BLaER1 treated with 17β-estradiol and CSF1 and Interleukin-3, amounts not matched to agents 10 nM and 100 nM (cell line): ENCODE measurements at regions not wholly inside any gene's neighbourhood (a gene's known extent, or its start where the extent isn't known, plus 50 kb on each side); places are given as distances from the start of the nearest gene placed in this dataset.
"Not testable (repeated sequence)": the region's sequence is repeated elsewhere in the genome, so short reads cannot be mapped to it uniquely, and the experiment has no call there.

Experiments
- H3K27ac ChIP-seq, 11 experiments: shearing (Covaris generic); formaldehyde crosslinking; 2 replicates each; pipeline ENCODE4 v1.8.1; 2022
- H3K27me3 ChIP-seq, 11 experiments: shearing (Covaris generic); formaldehyde crosslinking; 2 replicates each; pipeline ENCODE4 v1.8.1; 2022
- H3K36me3 ChIP-seq, 11 experiments: shearing (Covaris generic); formaldehyde crosslinking; 2 replicates each; pipeline ENCODE4 v1.8.1; 2022
- H3K4me1 ChIP-seq, 10 experiments: shearing (Covaris generic); formaldehyde crosslinking; 2 replicates each; pipeline ENCODE4 v1.8.1; 2022
- H3K4me2 ChIP-seq, 11 experiments: shearing (Covaris generic); formaldehyde crosslinking; 2 replicates each; pipeline ENCODE4 v1.8.1; 2022
- H3K4me3 ChIP-seq, 10 experiments: shearing (Covaris generic); formaldehyde crosslinking; 2 replicates each; pipeline ENCODE4 v1.8.1; 2022
- H3K9ac ChIP-seq, 11 experiments: shearing (Covaris generic); formaldehyde crosslinking; 2 replicates each; pipeline ENCODE4 v1.8.1; 2022
- H3K9me3 ChIP-seq, 11 experiments: shearing (Covaris generic); formaldehyde crosslinking; replicated peaks in 1 of 11; 2 replicates each; pipeline ENCODE4 v1.8.1; 2022
- H4K20me1 ChIP-seq, 11 experiments: shearing (Covaris generic); formaldehyde crosslinking; 2 replicates each; pipeline ENCODE4 v1.8.1; 2022
- Cebpa-rat ChIP-seq, 11 experiments: shearing (Covaris generic); IDR thresholded peaks; 2 replicates each; pipeline ENCODE4 v1.8.1; 2022

DNA sequence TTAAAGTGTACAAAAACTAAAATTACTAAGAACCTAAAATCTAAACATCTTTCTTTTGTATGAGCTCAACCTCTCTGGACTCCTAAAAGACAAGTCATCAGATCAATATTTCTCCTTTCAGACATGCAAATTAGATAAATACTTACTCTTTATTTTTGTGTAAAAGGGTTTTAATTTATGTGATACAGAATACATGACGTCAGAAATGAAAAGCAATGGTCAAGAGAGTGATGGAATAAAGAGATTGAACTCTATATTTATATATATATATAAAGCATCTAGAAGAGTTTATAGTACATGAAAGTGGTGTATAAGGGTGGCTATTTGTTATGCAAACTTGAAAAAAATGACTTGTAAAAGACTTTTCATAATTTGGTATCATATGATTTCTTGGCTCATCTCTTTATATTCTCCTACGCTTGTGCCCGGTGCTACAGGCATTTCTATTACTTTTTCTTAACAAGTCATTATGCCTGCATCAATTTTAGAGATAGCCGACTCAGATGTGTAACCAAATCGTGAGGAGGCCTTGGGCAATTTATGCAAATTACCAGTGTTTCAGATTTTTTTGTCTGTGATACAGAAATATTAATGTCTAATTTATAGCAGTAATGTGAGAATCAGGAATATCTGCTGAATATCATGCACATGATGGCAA, 186.0 kb upstream of the OLFM3 start:
- H3K36me3 ChIP-seq, result no peaks in the 10 kb centered on the region
- 0 out of 22 replicates have a peak, but pooled peaks cover 0 to 3% (median 0%) of the 10 kb centered on the region in 11 experiments for H3K9me3 ChIP-seq
- H3K4me1 ChIP-seq, result peaks cover 0 to 12% (median 6%) of the 10 kb centered on the region in 10 experiments; a peak in 11 of 20 replicates
- H3K27me3 ChIP-seq, result no peaks in the 10 kb centered on the region
- H3K9ac ChIP-seq, result no peak overlapping the region
- H4K20me1 ChIP-seq, result no peaks in the 10 kb centered on the region
- no peak overlapping the region for H3K27ac ChIP-seq
- H3K4me2 ChIP-seq, result no peak overlapping the region
- H3K4me3 ChIP-seq, result no peak overlapping the region
- no peak for TF ChIP-seq Cebpa-rat (IDR thresholded peaks at IDR 0.05)

DNA sequence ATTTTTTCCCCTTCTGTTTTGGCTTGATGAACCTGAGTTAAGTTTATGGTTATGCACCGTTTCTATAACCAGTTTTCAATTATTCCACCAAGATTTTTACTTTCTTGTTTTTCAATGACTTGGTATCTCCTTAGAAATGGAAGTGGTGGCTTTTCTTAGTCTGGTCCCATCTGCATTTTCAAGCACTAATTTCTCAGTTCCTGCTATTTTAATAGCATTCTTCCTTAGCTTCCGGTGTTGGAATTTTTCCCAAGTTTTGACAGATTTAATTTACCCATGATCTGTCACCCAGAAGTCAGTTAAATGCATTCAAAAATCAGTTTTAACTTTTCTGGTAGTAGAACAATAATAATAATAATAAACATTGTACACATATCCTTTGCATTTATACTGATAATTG, 184.6 kb upstream of the OLFM3 start:
- Histone ChIP-seq H3K36me3 (no peaks in the 10 kb centered on the region), H3K4me2 (no peak overlapping the region), H3K9me3 (0 out of 22 replicates have a peak, but pooled peaks cover 0 to 3% (median 0%) of the 10 kb centered on the region in 11 experiments), H3K4me1 (peaks cover 0 to 12% (median 6%) of the 10 kb centered on the region in 10 experiments; a peak in 11 of 20 replicates), H4K20me1 (no peaks in the 10 kb centered on the region), H3K4me3 (no peak overlapping the region), H3K27me3 (no peaks in the 10 kb centered on the region), H3K9ac (no peak overlapping the region), H3K27ac (no peak overlapping the region)
- no peak for TF ChIP-seq Cebpa-rat (IDR thresholded peaks at IDR 0.05)

DNA sequence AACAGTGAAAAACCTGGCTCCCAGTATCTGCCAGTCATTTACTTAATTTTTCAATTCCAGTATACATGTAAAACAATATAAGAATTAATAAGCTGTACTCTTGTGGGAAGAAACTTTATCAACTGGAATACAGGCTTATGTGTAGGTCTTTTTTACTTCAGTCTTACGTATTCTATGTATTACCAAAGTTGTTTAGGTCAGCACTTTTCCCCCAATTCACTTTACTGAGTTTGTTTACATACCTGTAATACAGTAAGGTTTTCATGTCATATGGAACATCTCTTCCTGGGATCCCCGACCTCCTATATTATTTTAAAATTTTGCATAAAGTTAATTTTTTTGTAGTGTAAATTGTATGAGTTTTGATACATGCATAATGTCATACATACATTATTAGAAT, 181.8 kb upstream of the OLFM3 start:
- no peak overlapping the region for H3K4me2 ChIP-seq
- H4K20me1 ChIP-seq, result no peaks in the 10 kb centered on the region
- H3K9ac ChIP-seq, result no peak overlapping the region
- no peak overlapping the region for H3K4me3 ChIP-seq
- peaks cover 0 to under 1% (median 0%) of the 10 kb centered on the region in 10 experiments; a peak in 3 of 20 replicates for H3K4me1 ChIP-seq
- no peaks in the 10 kb centered on the region for H3K36me3 ChIP-seq
- H3K27me3 ChIP-seq, result no peaks in the 10 kb centered on the region
- H3K9me3 ChIP-seq, result no peaks in the 10 kb centered on the region
- no peak for TF ChIP-seq Cebpa-rat (IDR thresholded peaks at IDR 0.05)
- no peak overlapping the region for H3K27ac ChIP-seq

DNA sequence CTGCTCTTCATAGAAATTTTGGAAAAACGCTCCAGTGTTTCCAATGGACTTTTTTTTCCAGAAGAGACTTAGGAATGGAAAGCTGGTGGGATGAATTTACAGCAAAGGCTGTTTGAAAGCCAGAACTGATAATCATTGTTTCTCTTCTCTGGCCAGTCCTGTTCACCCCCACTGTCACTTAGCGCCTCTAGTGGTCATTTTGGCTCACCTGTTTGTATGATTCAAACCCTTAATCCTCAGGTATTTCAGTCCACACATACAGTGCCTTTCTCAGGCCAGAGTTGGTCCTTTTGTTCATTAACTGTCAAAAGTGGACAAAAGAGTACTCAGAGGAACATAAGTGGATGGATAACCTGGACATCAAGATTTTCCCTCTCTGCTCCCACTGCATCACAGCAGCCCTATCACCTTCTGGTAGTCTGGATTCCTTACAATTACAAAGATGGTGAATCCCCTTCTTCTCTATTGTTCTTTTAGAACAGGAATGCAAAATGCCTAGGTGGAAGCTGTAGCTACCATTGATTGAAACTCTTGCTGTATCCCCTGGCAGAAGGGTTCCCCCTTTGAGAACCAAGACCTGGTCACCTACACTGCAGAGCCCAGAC, 177.6 kb upstream of the OLFM3 start:
- H3K36me3 ChIP-seq, result no peaks in the 10 kb centered on the region
- H3K27me3 ChIP-seq, result no peaks in the 10 kb centered on the region
- no peaks in the 10 kb centered on the region for H3K4me1 ChIP-seq
- H3K9ac ChIP-seq, result no peak overlapping the region
- H3K4me2 ChIP-seq, result no peak overlapping the region
- H3K4me3 ChIP-seq, result no peak overlapping the region
- TF ChIP-seq Cebpa-rat (IDR thresholded peaks at IDR 0.05), result no peak
- H4K20me1 ChIP-seq, result no peaks in the 10 kb centered on the region
- H3K27ac ChIP-seq, result no peak overlapping the region
- H3K9me3 ChIP-seq, result no peaks in the 10 kb centered on the region

DNA sequence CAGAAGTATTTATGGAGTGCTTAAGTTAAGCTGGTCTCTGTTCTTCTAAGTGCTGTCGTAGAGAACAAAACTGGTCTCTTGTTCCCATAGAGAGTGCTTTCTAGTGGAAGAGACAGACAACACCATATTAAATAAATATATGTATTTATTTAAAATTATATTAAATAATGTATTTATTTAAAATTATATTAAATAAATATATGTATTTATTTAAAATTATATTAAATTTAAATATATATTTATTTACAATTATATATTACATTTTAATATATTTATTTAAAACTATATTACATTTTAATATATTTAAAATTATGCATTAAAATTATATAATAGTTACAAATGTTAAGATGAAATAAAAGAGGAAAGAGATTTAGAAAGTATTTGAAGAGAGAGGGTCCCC, 175.5 kb upstream of the OLFM3 start:
- H3K4me1 ChIP-seq, result no peaks in the 10 kb centered on the region
- no peak overlapping the region for H3K4me2 ChIP-seq
- TF ChIP-seq Cebpa-rat (IDR thresholded peaks at IDR 0.05), result no peak
- no peaks in the 10 kb centered on the region for H4K20me1 ChIP-seq
- H3K9me3 ChIP-seq, result no peaks in the 10 kb centered on the region
- no peaks in the 10 kb centered on the region for H3K27me3 ChIP-seq
- H3K36me3 ChIP-seq, result no peaks in the 10 kb centered on the region
- H3K27ac ChIP-seq, result no peak overlapping the region
- H3K9ac ChIP-seq, result no peak overlapping the region
- no peak overlapping the region for H3K4me3 ChIP-seq

DNA sequence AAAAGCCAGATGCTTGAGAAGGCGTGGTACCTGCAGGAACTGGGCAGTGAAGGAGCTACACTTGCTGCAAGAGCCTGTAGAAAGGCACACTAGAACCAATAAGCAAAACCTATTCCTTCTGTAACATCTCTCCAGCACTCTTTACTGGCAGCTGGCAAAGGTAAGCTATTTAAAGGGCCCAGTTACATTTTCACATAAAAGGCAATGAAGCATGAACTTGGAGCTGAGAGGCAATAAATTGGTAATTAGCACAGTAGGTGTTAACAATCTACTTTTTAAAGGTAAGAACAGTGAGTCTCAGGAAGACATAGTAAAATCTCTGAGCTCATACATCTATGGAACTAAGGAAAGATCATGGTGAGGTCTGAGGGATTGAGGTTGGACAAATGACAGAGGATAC, 167.1 kb upstream of the OLFM3 start:
- Histone ChIP-seq H3K27me3 (no peaks in the 10 kb centered on the region), H3K4me2 (no peak overlapping the region), H3K27ac (no peak overlapping the region), H4K20me1 (no peaks in the 10 kb centered on the region), H3K4me1 (no peaks in the 10 kb centered on the region), H3K4me3 (no peak overlapping the region), H3K36me3 (no peaks in the 10 kb centered on the region), H3K9me3 (no peaks in the 10 kb centered on the region), H3K9ac (no peak overlapping the region)
- no peak for TF ChIP-seq Cebpa-rat (IDR thresholded peaks at IDR 0.05)

DNA sequence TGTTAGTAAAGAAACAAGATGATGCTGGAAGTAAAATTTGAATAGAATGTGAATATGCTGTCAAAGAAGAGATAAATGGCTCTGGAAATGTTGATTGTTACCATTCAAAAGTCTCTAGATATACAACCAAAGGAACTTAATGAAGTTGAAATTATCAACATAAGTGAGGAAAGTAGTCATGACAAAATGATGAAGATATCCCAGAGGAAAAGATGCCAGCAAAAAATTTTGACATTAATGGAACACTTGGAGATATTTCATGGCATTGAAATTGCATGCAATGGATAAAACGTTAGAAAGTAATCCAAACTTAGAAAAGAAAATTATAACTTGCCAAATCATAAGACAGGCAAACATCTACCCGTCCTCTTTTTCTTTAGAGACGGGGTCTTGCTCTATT, 154.5 kb upstream of the OLFM3 start:
- no peaks in the 10 kb centered on the region for H4K20me1 ChIP-seq
- no peaks in the 10 kb centered on the region for H3K27me3 ChIP-seq
- H3K4me1 ChIP-seq, result no peaks in the 10 kb centered on the region
- H3K9ac ChIP-seq, result no peak overlapping the region
- no peaks in the 10 kb centered on the region for H3K36me3 ChIP-seq
- TF ChIP-seq Cebpa-rat (IDR thresholded peaks at IDR 0.05), result no peak
- no peak overlapping the region for H3K4me2 ChIP-seq
- no peak overlapping the region for H3K4me3 ChIP-seq
- no peak overlapping the region for H3K27ac ChIP-seq
- H3K9me3 ChIP-seq, result no peaks in the 10 kb centered on the region

DNA sequence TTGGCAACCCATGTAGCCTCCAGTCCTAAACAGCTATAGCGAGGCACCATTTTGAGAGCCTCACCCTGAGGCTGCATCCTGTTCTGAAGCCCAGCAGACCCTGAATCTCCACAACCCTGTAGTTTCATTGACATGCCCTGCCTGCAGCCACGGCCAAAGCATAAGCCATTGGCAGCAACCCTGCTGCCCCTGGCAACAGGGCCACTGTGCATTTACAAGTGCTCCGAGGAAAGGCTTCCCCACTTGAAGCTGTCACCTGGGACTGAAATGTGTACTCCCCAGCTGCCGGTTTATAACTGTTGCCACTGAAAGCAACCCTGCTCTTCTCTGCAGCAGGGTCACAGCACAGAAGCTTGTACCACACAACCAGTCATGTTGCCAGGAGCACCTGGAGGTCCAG, 124.2 kb upstream of the OLFM3 start:
- Histone ChIP-seq H3K9me3 (no peaks in the 10 kb centered on the region), H3K27ac (no peak overlapping the region), H3K4me3 (no peak overlapping the region), H3K4me1 (no peaks in the 10 kb centered on the region), H3K36me3 (no peaks in the 10 kb centered on the region), H3K27me3 (no peaks in the 10 kb centered on the region), H3K4me2 (no peak overlapping the region), H4K20me1 (no peaks in the 10 kb centered on the region), H3K9ac (no peak overlapping the region)
- no peak for TF ChIP-seq Cebpa-rat (IDR thresholded peaks at IDR 0.05)

DNA sequence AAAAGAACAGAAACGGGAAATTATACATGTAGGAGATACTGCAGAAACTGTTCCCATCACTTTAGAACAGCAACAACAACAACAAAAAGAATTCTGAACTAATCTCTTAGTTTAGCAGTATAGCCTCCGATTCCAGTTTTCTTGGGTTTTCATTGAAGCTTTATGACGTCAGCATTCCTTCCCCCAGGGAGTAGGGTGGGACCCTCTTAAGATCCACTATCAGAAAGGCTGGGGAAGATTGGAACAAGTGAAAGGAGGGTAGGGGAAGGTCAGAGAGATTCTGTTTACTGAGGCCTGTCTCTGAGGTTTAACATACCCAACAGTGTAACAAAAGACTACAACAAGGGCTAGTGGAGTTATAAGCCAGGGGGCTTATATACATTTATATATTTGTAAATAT, 121.4 kb upstream of the OLFM3 start:
- Histone ChIP-seq H3K4me2 (no peak overlapping the region), H4K20me1 (no peaks in the 10 kb centered on the region), H3K36me3 (no peaks in the 10 kb centered on the region), H3K9ac (no peak overlapping the region), H3K4me3 (no peak overlapping the region), H3K4me1 (no peaks in the 10 kb centered on the region), H3K9me3 (no peaks in the 10 kb centered on the region), H3K27ac (no peak overlapping the region), H3K27me3 (no peaks in the 10 kb centered on the region)
- no peak for TF ChIP-seq Cebpa-rat (IDR thresholded peaks at IDR 0.05)

DNA sequence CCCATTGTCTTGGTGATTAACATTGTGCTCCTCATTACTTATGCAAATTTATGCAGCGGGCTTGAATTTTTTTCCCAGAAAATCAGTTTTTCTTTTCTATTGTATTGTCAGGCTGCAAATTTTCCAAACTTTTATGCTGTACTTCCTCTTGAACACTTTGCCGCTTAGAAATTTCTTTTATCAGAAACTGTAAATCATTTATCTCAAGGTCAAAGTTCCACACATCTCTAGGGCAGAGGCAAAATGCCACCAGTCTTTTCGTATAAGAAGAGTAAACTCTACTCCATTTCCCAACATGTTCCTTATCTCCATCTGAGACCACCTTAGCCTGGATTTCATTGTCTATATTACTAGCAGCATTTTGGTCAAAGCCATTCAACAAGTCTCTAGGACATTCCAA, 113.9 kb upstream of the OLFM3 start:
- TF ChIP-seq Cebpa-rat (IDR thresholded peaks at IDR 0.05), result no peak
- no peak overlapping the region for H3K27ac ChIP-seq

DNA sequence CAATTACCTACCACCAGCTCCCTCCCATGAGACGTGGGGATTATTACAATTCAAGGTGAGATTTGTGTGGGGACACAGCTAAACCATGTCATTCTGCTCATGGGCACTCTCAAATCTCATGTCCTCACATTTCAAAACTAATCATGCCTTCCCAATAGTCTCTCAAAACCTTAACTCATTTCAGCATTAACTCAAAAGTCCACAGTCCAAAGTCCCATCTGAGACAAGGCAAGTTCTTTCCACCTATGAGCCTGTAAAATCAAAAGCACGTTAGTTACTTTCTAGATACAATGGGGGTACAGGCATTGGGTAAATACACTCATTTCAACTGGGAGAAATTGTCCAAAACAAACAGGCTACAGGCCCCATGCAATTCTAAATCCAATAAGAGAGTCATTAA, 112.8 kb upstream of the OLFM3 start:
- not testable (repeated sequence) for H3K9ac ChIP-seq, H4K20me1 ChIP-seq, H3K27me3 ChIP-seq, H3K9me3 ChIP-seq, H3K4me1 ChIP-seq, H3K4me3 ChIP-seq, H3K36me3 ChIP-seq, H3K4me2 ChIP-seq, H3K27ac ChIP-seq

More for the DNA sequence above, 113.9 kb upstream of the OLFM3 start:
- no peak overlapping the region for H3K4me3 ChIP-seq
- no peak overlapping the region for H3K4me2 ChIP-seq
- no peaks in the 10 kb centered on the region for H3K4me1 ChIP-seq
- no peak overlapping the region for H3K9ac ChIP-seq
- peaks cover 0 to 7% (median 0%) of the 10 kb centered on the region in 11 experiments; a peak in 2 of 22 replicates for H3K9me3 ChIP-seq
- no peaks in the 10 kb centered on the region for H3K36me3 ChIP-seq
- no peaks in the 10 kb centered on the region for H4K20me1 ChIP-seq
- no peaks in the 10 kb centered on the region for H3K27me3 ChIP-seq
